ENCODE measurements at regions not wholly inside any gene's neighbourhood (a gene's known extent, or its start where the extent isn't known, plus 50 kb on each side); places are given as distances from the start of the nearest gene placed in this dataset.
A peak's percentile ranks its signal among the peaks of the same experiment; 100 is the strongest.
"Not testable (repeated sequence)": the region's sequence is repeated elsewhere in the genome, so short reads cannot be mapped to it uniquely, and the experiment has no call there.

DNA sequence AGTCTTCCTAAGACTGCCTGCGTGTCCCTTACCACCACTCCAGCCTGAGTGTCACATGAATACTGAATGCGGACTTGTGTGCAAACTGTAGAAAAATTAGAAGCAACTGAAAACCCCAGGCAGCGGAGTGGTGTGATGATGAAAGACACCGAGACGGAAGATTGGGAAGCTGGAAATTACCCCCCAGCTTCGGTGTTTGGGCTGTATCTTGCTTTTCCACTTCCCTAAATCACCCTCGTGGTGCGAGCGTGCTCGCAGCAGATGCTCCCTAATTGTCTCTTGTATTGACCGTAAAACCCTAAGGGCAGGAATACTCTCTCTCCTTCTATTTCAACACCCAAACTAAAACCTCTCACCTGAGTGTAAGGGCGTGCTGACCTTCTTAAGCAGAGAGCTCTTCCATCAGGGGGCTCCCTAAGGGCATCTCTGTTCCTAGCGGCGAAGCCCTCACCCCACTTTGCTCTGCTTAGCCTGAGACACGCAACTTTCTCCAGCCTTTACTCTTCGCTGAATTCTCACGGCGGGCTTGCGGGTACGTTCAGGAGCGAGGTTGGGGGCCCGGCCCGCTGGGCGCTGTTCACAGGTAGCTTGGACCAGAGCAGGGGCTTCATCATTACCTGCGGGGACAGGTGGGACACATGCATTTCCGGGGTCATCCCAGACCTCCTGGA, 62.4 kb downstream of the CRYBB2 start:
- H3K27ac ChIP-seq: no peak overlapping the region
- no peak for TF ChIP-seq ZFX (IDR thresholded peaks at IDR 0.05; ENCODE audit: borderline replicate concordance)
- TF ChIP-seq, protein P1, sequence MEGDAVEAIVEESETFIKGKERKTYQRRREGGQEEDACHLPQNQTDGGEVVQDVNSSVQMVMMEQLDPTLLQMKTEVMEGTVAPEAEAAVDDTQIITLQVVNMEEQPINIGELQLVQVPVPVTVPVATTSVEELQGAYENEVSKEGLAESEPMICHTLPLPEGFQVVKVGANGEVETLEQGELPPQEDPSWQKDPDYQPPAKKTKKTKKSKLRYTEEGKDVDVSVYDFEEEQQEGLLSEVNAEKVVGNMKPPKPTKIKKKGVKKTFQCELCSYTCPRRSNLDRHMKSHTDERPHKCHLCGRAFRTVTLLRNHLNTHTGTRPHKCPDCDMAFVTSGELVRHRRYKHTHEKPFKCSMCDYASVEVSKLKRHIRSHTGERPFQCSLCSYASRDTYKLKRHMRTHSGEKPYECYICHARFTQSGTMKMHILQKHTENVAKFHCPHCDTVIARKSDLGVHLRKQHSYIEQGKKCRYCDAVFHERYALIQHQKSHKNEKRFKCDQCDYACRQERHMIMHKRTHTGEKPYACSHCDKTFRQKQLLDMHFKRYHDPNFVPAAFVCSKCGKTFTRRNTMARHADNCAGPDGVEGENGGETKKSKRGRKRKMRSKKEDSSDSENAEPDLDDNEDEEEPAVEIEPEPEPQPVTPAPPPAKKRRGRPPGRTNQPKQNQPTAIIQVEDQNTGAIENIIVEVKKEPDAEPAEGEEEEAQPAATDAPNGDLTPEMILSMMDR (IDR thresholded peaks at IDR 0.05): no peak

DNA sequence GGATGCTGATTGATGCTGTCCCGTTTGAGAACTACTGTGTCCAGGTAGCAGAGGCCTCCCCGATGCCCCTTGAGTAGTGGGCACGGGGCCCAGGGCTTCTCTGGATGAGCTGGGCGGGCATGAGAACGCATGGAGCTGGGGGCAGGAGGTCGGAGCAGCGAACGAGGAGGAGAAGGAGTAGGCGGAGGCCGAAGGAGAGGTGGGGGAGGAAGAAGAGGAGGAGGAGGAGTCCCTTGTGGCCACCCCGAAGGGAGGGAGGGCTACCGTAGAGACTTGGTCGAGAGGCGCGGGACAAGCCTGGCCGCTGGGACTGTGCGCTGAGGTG, 62.9 kb downstream of the CRYBB2 start:
- no peak overlapping the region for H3K27ac ChIP-seq
- TF ChIP-seq ZFX (IDR thresholded peaks at IDR 0.05; ENCODE audit: borderline replicate concordance): no peak
- TF ChIP-seq, protein P1 (IDR thresholded peaks at IDR 0.05): no peak

DNA sequence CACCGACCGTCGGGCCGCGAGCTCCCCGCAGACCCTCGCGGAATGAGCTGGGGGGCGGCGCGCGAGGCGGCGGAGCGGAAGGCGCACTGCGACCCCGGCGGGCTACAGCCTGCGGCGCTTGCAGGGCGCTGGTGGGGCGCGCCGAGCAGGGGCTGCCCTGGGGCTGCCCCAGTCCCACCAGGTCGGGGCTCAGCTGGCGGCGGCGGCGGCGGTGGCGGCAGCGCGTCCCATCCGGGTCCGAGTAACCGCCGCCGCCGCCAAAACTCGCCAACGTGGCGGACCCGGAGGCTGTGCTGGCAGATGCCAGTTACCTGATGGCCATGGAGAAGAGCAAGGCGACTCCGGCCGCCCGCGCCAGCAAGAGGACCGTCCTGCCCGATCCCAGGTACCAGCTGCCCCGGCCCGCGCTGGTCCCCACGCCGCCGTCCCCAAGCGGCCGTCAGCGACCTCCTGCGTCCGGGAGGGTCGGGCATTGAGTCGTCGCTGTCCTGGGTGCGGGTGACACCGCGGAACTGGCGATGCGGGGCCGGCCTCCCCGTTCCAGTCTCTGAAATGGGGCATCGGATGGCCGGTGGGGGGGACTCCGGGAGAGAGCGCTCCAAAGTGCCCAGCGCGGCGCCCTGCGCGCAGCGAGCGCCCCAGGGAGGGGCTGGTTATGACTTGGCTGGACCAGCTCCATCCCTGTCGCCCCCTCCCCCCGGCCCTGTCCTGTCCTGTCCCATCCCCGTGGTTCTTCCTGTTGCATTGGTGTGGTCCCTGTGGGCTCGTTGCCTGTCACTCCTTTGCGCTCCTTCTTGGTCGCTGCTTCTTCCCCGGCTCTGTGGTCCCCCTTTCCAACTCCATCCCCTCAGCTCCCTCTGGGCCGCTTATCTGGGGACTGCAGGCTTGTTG, 63.5 kb downstream of the CRYBB2 start:
- no peak overlapping the region for H3K27ac ChIP-seq
- TF ChIP-seq, protein P1 (IDR thresholded peaks at IDR 0.05): peak; percentile 31
- no peak for TF ChIP-seq ZFX (IDR thresholded peaks at IDR 0.05; ENCODE audit: borderline replicate concordance)

DNA sequence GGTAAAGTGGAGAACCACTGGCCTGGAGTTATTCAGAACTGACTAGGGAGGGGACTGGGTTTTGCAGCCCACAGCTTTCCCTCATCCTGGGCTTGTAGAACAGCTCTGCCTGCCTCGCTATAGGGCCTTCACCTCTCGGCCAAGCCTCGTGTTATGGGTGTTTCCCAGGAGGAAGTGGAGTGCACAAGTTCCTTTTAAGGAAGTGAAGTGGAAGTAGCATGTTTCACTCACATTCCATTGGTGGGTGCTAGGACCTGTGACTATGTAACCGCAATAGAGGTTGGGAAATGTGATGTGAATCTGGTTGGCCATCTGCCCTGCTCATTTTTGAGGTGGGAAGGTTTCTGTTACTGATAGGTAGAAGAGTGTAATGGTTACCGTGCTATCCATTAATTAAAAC, 69.0 kb downstream of the CRYBB2 start:
- not testable (repeated sequence) for H3K27ac ChIP-seq

DNA sequence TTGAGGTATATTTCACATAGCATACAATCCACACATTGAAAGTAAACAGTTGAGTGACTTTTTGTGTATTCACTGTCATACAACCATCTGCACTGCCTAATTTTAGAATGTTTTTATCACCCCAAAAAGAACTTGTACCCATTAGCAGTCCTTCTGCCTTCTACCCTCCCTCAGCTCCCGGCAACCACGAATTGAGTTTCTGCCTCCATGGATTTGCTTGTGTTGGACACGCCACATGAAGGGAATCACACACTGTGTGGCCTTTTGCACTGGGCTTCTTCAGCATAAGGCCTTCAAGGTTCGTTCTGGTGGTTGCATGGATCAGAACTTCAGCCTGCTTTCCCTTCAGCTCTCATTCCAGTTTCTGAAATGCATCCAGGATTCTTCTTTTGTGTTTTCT, 82.5 kb downstream of the CRYBB2 start:
- H3K27ac ChIP-seq: not testable (repeated sequence)

DNA sequence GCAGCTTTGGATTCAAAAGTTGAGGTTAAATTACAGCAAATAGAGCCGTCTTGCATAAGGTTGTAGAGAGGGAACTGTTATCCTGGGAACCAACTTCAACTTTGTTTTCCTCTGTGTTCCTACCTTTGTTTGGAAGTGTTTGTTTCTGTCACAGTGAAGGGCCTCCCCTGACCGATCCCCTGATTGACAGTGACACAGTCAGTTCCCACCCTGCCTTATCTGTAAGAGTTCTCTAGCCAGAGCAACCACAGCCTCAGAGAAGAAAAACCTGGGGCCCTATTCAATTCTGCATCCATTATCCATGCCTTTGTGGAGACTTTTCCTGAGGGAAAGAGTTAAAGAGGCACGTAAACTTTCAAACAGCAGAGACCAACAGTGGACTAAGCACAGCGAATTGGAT, 90.1 kb downstream of the CRYBB2 start:
- H3K27ac ChIP-seq: not testable (repeated sequence)

DNA sequence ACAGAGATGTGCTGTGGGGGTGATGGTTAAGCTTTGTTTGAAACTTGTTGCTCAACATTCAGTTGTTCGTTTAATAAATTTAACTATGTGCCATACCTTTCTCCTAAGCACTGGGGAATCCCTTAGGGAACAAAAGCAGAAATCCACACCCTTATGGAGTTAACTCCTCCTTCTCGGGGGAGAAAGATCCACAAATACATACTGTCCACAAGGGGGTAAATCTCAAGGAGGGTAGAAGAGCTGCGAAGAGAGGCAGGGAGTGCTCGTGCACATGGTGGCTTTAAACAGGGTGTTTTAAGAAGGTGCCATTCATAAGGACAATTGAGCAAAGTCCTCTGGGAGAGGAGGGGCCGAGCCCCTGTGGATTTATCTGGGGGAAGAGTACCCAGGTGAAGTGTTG, 92.5 kb downstream of the CRYBB2 start:
- not testable (repeated sequence) for H3K27ac ChIP-seq

DNA sequence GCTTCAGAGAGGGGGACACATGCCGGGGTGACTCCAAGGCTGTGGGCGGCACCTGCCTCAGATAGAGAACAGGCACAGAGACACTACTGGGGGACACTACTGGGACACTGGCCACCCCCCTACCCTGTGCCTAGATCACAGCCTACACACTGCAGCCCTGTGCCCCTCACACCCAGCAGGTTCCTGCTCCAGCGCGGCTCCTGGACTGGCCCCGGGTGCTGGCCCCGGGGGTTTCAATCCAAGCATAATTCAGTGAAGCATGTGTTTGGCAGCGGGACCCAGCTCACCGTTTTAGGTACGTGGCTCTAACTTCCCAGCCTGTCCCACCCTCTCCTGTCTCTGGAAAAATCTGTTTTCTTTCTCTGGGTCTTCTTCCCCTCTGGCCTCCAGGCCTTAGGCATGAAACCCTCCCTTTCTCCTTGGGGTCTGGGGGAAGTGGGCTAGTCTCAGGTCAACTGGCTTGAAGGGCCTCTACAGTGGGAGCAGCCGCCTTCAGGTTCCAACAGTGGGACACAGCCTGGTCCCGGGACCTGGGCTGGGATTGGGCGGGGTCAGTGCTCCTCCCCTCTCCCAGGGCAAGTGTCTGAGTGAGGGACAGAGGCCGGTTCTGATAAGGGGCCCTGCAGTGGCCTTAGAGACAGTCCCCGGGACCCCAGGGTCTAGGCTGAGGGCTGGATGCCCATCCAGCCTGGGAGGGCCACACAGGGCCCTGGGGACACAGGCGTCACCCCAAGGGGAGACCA, 98.8 kb downstream of the CRYBB2 start:
- TF ChIP-seq, protein P1 (IDR thresholded peaks at IDR 0.05): no peak
- TF ChIP-seq ZFX (IDR thresholded peaks at IDR 0.05; ENCODE audit: borderline replicate concordance): no peak
- H3K27ac ChIP-seq: no peak overlapping the region

DNA sequence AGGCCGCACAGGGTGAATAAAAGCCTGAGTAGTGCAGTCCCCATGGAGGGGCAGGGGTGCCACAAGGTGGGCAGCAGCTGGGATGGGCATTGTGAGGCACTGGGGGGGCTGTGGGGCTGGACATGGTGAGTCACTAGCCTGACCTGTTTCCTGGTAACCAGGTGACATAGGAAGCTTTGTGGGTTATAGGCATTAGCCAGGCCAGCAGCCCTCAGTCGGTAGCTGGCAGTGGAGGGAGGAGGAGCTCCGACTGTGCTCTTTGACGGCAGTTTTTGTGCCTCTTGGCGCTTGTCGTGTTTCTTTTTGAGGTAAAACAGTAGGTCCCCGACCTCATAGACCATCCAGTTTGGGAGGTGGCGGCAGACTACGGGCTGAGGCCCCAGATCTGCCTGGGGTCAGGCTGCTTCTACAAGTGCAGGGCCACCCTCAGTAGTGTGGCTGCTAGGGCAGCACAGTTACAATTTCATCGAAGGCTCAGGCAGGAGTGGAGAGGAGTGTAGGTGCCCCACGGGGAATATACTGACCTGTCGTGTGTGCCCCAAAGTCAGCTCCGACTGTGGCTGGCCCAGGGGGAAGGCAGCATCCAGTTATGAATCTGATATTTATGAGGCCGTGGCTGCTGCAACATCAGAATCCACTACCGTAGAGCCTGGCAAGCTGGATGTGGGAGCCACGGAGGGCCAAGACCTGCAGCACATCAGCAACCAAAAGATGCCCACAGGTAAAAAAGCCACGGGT, 107.7 kb downstream of the CRYBB2 start:
- no peak overlapping the region for H3K27ac ChIP-seq
- TF ChIP-seq ZFX (IDR thresholded peaks at IDR 0.05; ENCODE audit: borderline replicate concordance): no peak
- TF ChIP-seq, protein P1 (IDR thresholded peaks at IDR 0.05): no peak

Measured in 22Rv1 (cell line).